GM23338 (cell line): ENCODE measurements at regions not wholly inside any gene's neighbourhood (a gene's known extent, or its start where the extent isn't known, plus 50 kb on each side); places are given as distances from the start of the nearest gene placed in this dataset.

ENCODE experiments used
- ATAC-seq: fragments of 200-7000 bp; cut with Tn5 transposase; 3 replicates; pipeline ENCODE4 v1.9.1; 2020
- DNase-seq: peaks from one replicate; pipeline ENCODE4 v3.0.0-alpha.2; 2015; ENCODE audit warnings: low spot score
- H2AFZ ChIP-seq: fragments of 200-600 bp; sonication (generic); 2 replicates; pipeline ENCODE4 v1.8.0; 2016; ENCODE audit warnings: antibody characterized with exemption, mild to moderate bottlenecking, moderate library complexity
- H3F3A ChIP-seq: fragments of 200-600 bp; sonication (generic); replicated peaks from 2 replicates; pipeline ENCODE4 v1.8.0; 2017; ENCODE audit warnings: antibody characterized with exemption, mixed run types, low read depth
- H3K27ac ChIP-seq: fragments of 200-600 bp; sonication (generic); 2 replicates; pipeline ENCODE4 v1.6.1; 2016; ENCODE audit warnings: low read depth
- H3K27me3 ChIP-seq: fragments of 200-600 bp; sonication (generic); 2 replicates; pipeline ENCODE4 v1.8.0; 2016; ENCODE audit warnings: mild to moderate bottlenecking, mixed run types, moderate library complexity; ENCODE audit not compliant: insufficient read depth
- H3K36me3 ChIP-seq: fragments of 200-600 bp; sonication (generic); 2 replicates; pipeline ENCODE4 v1.8.0; 2016; ENCODE audit warnings: mild to moderate bottlenecking; ENCODE audit not compliant: insufficient read depth
- H3K4me1 ChIP-seq: fragments of 200-600 bp; sonication (generic); 2 replicates; pipeline ENCODE4 v1.8.0; 2016; ENCODE audit warnings: mild to moderate bottlenecking, moderate library complexity; ENCODE audit not compliant: insufficient read depth
- H3K4me2 ChIP-seq: fragments of 200-600 bp; sonication (generic); 2 replicates; pipeline ENCODE4 v1.7.1; 2017; ENCODE audit warnings: mixed run types
- H3K4me3 ChIP-seq: fragments of 200-600 bp; sonication (generic); 2 replicates; pipeline ENCODE4 v1.6.1; 2016; ENCODE audit warnings: mixed run types
- H3K79me2 ChIP-seq: fragments of 200-600 bp; sonication (generic); replicated peaks from 2 replicates; pipeline ENCODE4 v1.8.0; 2017; ENCODE audit warnings: mild to moderate bottlenecking; ENCODE audit not compliant: insufficient read depth
- H3K9me2 ChIP-seq: fragments of 200-600 bp; sonication (generic); 2 replicates; pipeline ENCODE4 v1.8.0; 2017; ENCODE audit not compliant: insufficient read depth
- H4K20me1 ChIP-seq: fragments of 200-600 bp; sonication (generic); replicated peaks from 2 replicates; pipeline ENCODE4 v1.8.0; 2017; ENCODE audit warnings: mild to moderate bottlenecking; ENCODE audit not compliant: insufficient read depth
- H3K27ac Mint-ChIP-seq: 2 replicates; pipeline ENCODE4 v1.8.0; 2020; ENCODE audit warnings: inconsistent platforms, mild to moderate bottlenecking, moderate library complexity, mixed read lengths
- H3K27me3 Mint-ChIP-seq: 3 replicates; pipeline ENCODE4 v1.8.0; 2022; ENCODE audit warnings: low read depth, mild to moderate bottlenecking, moderate library complexity, mixed read lengths, inconsistent platforms; ENCODE audit not compliant: insufficient read depth, poor library complexity
- H3K36me3 Mint-ChIP-seq: 3 replicates; pipeline ENCODE4 v1.8.0; 2021; ENCODE audit warnings: low read depth, mild to moderate bottlenecking, inconsistent platforms, moderate library complexity, mixed read lengths
- H3K4me1 Mint-ChIP-seq: 3 replicates; pipeline ENCODE4 v1.8.0; 2020; ENCODE audit warnings: mild to moderate bottlenecking, inconsistent platforms, mixed read lengths
- H3K4me3 Mint-ChIP-seq: 3 replicates; pipeline ENCODE4 v1.8.0; 2021; ENCODE audit warnings: moderate library complexity, mild to moderate bottlenecking, inconsistent platforms, mixed read lengths
- H3K9me3 Mint-ChIP-seq: 3 replicates; pipeline ENCODE4 v1.8.0; 2020; ENCODE audit warnings: moderate library complexity, mild to moderate bottlenecking, inconsistent platforms, mixed read lengths
- CREB1 ChIP-seq: fragments of 250-450 bp; sonication (Bioruptor Pico); IDR thresholded peaks from 2 replicates; pipeline ENCODE4 v1.5.0; 2020; ENCODE audit warnings: low read depth, mild to moderate bottlenecking, moderate library complexity
- EZH2 ChIP-seq: fragments of 200-600 bp; sonication (generic); IDR thresholded peaks from one replicate; pipeline ENCODE4 v1.8.0; 2017; ENCODE audit warnings: antibody characterized with exemption, mild to moderate bottlenecking, low read depth; ENCODE audit not compliant: unreplicated experiment
- EZH2phosphoT487 ChIP-seq: fragments of 200-600 bp; sonication (generic); IDR thresholded peaks from one replicate; pipeline ENCODE4 v1.8.1; 2018; ENCODE audit warnings: antibody characterized with exemption; ENCODE audit not compliant: unreplicated experiment
- JUNB ChIP-seq: IDR thresholded peaks from one replicate; pipeline ENCODE4 v1.6.1; 2016; ENCODE audit warnings: antibody characterized with exemption; ENCODE audit not compliant: unreplicated experiment
- NANOG ChIP-seq: IDR thresholded peaks from 2 replicates; pipeline ENCODE4 v1.6.1; 2016; ENCODE audit warnings: antibody characterized with exemption, borderline replicate concordance
- POLR2AphosphoS5 ChIP-seq: IDR thresholded peaks from 2 replicates; pipeline ENCODE4 v1.6.1; 2016; ENCODE audit warnings: antibody characterized with exemption, low read depth
- STAT1 ChIP-seq: IDR thresholded peaks from one replicate; pipeline ENCODE4 v1.6.1; 2016; ENCODE audit warnings: antibody characterized with exemption; ENCODE audit not compliant: unreplicated experiment
- ZNF114 ChIP-seq: fragments of 250-450 bp; sonication (Bioruptor Pico); IDR thresholded peaks from 2 replicates; pipeline ENCODE4 v1.5.0; 2020; ENCODE audit warnings: mild to moderate bottlenecking, moderate library complexity
- ZNF331 ChIP-seq: fragments of 250-450 bp; sonication (Bioruptor Pico); IDR thresholded peaks from 2 replicates; pipeline ENCODE4 v1.5.0; 2020; ENCODE audit warnings: low read depth, mild to moderate bottlenecking, moderate library complexity
- TF ChIP-seq, protein P1 (sequence below): fragments of 250-450 bp; sonication (Bioruptor Pico); IDR thresholded peaks from 2 replicates; pipeline ENCODE4 v1.5.0; 2020; ENCODE audit warnings: mild to moderate bottlenecking, moderate library complexity
- TF ChIP-seq, protein P2 (sequence below): IDR thresholded peaks from one replicate; pipeline ENCODE4 v1.6.1; 2018; ENCODE audit warnings: antibody characterized with exemption; ENCODE audit not compliant: unreplicated experiment
- TF ChIP-seq, protein P3 (sequence below), 2 experiments: fragments of 200-600 bp in 1 of 2; sonication (generic) in 1 of 2; conservative IDR thresholded peaks; 2 replicates each; pipeline versions ENCODE4 v1.5.1 to v1.6.1; 2016 to 2017; ENCODE audit warnings: antibody characterized with exemption in 2 of 2, low read depth in 2 of 2, mild to moderate bottlenecking in 2 of 2, moderate library complexity in 1 of 2
- TF ChIP-seq, protein P4 (sequence below): IDR thresholded peaks from 2 replicates; pipeline ENCODE4 v1.6.1; 2016; ENCODE audit warnings: antibody characterized with exemption

DNA sequence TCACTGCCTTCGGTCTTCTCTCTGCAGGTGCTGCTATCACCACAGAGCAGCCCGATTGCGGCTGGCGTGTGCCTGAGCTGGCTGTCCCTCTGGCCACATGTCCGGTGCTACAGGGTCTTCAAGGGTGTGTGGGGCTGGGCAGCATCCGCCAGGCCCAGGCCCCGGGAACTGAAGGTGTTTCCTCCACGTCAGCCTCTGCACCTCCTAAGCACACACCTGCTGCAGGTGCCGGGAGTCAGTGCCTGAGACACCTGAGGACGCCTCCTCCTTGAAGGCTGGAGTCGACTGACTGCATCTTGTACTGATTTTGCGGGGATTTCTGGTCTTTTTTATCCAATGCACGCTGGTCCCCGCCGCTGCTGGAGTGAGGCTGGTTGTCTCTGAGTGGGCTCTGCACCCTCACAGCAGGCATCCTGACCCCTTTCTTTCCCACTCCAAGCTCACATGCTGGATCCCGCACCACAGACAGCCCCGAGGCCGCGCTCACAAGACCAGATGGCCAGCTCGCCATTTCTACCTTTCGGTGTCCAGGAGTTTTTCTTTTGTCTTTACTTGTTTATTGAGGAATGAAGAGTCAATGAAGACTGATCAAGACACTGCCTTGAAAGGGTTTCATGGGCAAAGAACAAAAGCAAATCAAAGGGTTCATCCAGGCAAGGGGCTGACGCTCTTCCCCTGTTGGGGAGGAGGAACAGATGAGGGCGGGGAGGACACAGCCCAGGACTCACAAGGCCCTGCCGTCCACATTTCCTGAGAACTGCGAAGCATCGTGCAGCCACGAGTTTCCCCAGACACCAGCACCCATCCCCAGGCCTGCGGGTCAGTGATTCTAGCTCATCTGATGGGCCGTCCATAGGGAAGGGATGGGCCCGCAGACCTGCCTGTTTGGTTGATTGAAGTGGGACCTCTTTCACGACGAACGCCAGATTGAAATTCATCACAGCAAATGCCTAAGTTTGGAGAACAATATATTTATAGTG lies 203.8 kb upstream of the SOX1 start:
- Mint-ChIP-seq H3K36me3 (no peaks in the 10 kb centered on the region; the same call in 2 of the 3 replicates), H3K4me3 (no peak overlapping the region), H3K27me3 (peaks cover 10% of the 10 kb centered on the region), H3K9me3 (peaks cover 11% of the 10 kb centered on the region; the same call in 2 of the 3 replicates), H3K4me1 (peaks cover 14% of the 10 kb centered on the region), H3K27ac (no peak overlapping the region)
- no peaks in the 10 kb centered on the region for H3K36me3 ChIP-seq
- peak overlapping the region; percentile 38; the same call in 1 of the 2 replicates for H2AFZ ChIP-seq
- no peak overlapping the region for H3K27ac ChIP-seq
- DNase-seq (no peak), ATAC-seq (no peak)
- no peaks in the 10 kb centered on the region for H3K9me2 ChIP-seq
- no peaks in the 10 kb centered on the region for H3F3A ChIP-seq
- H3K4me2 ChIP-seq: no peak overlapping the region
- no peaks in the 10 kb centered on the region for H3K27me3 ChIP-seq
- no peaks in the 10 kb centered on the region for H3K79me2 ChIP-seq
- H3K4me1 ChIP-seq: peaks cover 6% of the 10 kb centered on the region; the same call in 1 of the 2 replicates
- no peaks in the 10 kb centered on the region for H4K20me1 ChIP-seq
- H3K4me3 ChIP-seq: no peak overlapping the region
- TF ChIP-seq ZNF114 (CRISPR knock-in tag) (no peak), ZNF331 (CRISPR knock-in tag) (no peak), EZH2phosphoT487 (no peak), JUNB (no peak), POLR2AphosphoS5 (no peak), NANOG (no peak), CREB1 (CRISPR knock-in tag) (no peak), EZH2 (no peak), STAT1 (no peak)
- TF ChIP-seq, protein P1, sequence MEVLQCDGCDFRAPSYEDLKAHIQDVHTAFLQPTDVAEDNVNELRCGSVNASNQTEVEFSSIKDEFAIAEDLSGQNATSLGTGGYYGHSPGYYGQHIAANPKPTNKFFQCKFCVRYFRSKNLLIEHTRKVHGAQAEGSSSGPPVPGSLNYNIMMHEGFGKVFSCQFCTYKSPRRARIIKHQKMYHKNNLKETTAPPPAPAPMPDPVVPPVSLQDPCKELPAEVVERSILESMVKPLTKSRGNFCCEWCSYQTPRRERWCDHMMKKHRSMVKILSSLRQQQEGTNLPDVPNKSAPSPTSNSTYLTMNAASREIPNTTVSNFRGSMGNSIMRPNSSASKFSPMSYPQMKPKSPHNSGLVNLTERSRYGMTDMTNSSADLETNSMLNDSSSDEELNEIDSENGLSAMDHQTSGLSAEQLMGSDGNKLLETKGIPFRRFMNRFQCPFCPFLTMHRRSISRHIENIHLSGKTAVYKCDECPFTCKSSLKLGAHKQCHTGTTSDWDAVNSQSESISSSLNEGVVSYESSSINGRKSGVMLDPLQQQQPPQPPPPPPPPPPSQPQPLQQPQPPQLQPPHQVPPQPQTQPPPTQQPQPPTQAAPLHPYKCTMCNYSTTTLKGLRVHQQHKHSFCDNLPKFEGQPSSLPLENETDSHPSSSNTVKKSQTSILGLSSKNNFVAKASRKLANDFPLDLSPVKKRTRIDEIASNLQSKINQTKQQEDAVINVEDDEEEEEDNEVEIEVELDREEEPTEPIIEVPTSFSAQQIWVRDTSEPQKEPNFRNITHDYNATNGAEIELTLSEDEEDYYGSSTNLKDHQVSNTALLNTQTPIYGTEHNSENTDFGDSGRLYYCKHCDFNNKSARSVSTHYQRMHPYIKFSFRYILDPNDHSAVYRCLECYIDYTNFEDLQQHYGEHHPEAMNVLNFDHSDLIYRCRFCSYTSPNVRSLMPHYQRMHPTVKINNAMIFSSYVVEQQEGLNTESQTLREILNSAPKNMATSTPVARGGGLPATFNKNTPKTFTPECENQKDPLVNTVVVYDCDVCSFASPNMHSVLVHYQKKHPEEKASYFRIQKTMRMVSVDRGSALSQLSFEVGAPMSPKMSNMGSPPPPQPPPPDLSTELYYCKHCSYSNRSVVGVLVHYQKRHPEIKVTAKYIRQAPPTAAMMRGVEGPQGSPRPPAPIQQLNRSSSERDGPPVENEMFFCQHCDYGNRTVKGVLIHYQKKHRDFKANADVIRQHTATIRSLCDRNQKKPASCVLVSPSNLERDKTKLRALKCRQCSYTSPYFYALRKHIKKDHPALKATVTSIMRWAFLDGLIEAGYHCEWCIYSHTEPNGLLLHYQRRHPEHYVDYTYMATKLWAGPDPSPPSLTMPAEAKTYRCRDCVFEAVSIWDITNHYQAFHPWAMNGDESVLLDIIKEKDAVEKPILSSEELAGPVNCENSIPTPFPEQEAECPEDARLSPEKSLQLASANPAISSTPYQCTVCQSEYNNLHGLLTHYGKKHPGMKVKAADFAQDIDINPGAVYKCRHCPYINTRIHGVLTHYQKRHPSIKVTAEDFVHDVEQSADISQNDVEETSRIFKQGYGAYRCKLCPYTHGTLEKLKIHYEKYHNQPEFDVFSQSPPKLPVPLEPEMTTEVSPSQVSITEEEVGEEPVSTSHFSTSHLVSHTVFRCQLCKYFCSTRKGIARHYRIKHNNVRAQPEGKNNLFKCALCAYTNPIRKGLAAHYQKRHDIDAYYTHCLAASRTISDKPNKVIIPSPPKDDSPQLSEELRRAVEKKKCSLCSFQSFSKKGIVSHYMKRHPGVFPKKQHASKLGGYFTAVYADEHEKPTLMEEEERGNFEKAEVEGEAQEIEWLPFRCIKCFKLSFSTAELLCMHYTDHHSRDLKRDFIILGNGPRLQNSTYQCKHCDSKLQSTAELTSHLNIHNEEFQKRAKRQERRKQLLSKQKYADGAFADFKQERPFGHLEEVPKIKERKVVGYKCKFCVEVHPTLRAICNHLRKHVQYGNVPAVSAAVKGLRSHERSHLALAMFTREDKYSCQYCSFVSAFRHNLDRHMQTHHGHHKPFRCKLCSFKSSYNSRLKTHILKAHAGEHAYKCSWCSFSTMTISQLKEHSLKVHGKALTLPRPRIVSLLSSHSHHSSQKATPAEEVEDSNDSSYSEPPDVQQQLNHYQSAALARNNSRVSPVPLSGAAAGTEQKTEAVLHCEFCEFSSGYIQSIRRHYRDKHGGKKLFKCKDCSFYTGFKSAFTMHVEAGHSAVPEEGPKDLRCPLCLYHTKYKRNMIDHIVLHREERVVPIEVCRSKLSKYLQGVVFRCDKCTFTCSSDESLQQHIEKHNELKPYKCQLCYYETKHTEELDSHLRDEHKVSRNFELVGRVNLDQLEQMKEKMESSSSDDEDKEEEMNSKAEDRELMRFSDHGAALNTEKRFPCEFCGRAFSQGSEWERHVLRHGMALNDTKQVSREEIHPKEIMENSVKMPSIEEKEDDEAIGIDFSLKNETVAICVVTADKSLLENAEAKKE: no peak
- TF ChIP-seq, protein P2, sequence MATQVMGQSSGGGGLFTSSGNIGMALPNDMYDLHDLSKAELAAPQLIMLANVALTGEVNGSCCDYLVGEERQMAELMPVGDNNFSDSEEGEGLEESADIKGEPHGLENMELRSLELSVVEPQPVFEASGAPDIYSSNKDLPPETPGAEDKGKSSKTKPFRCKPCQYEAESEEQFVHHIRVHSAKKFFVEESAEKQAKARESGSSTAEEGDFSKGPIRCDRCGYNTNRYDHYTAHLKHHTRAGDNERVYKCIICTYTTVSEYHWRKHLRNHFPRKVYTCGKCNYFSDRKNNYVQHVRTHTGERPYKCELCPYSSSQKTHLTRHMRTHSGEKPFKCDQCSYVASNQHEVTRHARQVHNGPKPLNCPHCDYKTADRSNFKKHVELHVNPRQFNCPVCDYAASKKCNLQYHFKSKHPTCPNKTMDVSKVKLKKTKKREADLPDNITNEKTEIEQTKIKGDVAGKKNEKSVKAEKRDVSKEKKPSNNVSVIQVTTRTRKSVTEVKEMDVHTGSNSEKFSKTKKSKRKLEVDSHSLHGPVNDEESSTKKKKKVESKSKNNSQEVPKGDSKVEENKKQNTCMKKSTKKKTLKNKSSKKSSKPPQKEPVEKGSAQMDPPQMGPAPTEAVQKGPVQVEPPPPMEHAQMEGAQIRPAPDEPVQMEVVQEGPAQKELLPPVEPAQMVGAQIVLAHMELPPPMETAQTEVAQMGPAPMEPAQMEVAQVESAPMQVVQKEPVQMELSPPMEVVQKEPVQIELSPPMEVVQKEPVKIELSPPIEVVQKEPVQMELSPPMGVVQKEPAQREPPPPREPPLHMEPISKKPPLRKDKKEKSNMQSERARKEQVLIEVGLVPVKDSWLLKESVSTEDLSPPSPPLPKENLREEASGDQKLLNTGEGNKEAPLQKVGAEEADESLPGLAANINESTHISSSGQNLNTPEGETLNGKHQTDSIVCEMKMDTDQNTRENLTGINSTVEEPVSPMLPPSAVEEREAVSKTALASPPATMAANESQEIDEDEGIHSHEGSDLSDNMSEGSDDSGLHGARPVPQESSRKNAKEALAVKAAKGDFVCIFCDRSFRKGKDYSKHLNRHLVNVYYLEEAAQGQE: no peak
- TF ChIP-seq, protein P3, sequence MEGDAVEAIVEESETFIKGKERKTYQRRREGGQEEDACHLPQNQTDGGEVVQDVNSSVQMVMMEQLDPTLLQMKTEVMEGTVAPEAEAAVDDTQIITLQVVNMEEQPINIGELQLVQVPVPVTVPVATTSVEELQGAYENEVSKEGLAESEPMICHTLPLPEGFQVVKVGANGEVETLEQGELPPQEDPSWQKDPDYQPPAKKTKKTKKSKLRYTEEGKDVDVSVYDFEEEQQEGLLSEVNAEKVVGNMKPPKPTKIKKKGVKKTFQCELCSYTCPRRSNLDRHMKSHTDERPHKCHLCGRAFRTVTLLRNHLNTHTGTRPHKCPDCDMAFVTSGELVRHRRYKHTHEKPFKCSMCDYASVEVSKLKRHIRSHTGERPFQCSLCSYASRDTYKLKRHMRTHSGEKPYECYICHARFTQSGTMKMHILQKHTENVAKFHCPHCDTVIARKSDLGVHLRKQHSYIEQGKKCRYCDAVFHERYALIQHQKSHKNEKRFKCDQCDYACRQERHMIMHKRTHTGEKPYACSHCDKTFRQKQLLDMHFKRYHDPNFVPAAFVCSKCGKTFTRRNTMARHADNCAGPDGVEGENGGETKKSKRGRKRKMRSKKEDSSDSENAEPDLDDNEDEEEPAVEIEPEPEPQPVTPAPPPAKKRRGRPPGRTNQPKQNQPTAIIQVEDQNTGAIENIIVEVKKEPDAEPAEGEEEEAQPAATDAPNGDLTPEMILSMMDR (conservative IDR thresholded peaks at IDR 0.05; ENCODE audit: low read depth in 2 of 2): no peak
- TF ChIP-seq, protein P4, sequence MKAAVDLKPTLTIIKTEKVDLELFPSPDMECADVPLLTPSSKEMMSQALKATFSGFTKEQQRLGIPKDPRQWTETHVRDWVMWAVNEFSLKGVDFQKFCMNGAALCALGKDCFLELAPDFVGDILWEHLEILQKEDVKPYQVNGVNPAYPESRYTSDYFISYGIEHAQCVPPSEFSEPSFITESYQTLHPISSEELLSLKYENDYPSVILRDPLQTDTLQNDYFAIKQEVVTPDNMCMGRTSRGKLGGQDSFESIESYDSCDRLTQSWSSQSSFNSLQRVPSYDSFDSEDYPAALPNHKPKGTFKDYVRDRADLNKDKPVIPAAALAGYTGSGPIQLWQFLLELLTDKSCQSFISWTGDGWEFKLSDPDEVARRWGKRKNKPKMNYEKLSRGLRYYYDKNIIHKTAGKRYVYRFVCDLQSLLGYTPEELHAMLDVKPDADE: no peak
